AG04449 (cell line): ENCODE measurements at regions not wholly inside any gene's neighbourhood (a gene's known extent, or its start where the extent isn't known, plus 50 kb on each side); places are given as distances from the start of the nearest gene placed in this dataset.

Experiments used
- CTCF ChIA-PET: fragments of 350-600 bp; formaldehyde crosslinking; extraction: SDS; loops from one replicate; lab custom pipeline; 2021; ENCODE audit warnings: antibody characterized with exemption; lab: Yijun Ruan, JAX
- POLR2A ChIA-PET: fragments of 400-600, 350-600 bp; formaldehyde crosslinking; extraction: SDS; loops from one replicate; lab custom pipeline; 2020; ENCODE audit warnings: antibody characterized with exemption, inconsistent platforms; lab: Yijun Ruan, JAX
- DNase-seq: peaks from one replicate; pipeline ENCODE4 v3.0.0-alpha.2; 2010; ENCODE audit warnings: low read depth, low spot score
- H3K4me3 ChIP-seq: 2 replicates; pipeline ENCODE4 v1.5.1; 2011; ENCODE audit warnings: low read depth, mild to moderate bottlenecking, control low read depth, low read length
- CTCF ChIP-seq: IDR thresholded peaks from one replicate; pipeline ENCODE4 v1.5.1; 2011; ENCODE audit warnings: mild to moderate bottlenecking, moderate library complexity, low read length, control low read depth, inconsistent platforms; ENCODE audit not compliant: insufficient read depth; ENCODE audit errors: missing control alignments

DNA sequence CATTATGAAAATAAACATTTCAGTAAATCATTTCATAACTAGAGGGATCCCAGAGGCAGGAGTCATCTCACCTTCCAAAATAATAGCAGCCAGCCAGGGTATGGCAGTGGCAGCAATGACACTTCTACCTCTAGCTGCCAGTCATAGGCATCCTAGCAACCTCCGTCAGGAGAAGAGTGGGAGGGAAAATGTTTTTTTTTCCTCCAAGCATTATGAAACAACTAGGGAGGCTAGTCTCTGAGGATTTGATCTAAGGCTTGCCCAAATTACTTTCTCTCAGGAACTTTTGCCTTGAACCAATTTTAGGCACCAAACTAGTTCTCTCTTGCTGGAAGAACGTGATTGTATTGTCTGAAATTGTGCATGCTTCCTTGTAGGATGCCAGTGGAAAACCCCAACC is 208.7 kb upstream of the PREP start:
- H3K4me3 ChIP-seq: no peak overlapping the region
- POLR2A ChIA-PET: no interaction called here
- TF ChIP-seq CTCF: no peak
- CTCF ChIA-PET: interaction anchor here (1.2 kb wide), 1 partner anchor 11 kb away, joined by 3 read pairs; no protein-coding TSS in a partner anchor
- DNase-seq: no peak

- DNase-seq: no peak
- no peak for TF ChIP-seq CTCF
- ChIA-PET POLR2A (no interaction called here), CTCF (no interaction called here)
- no peak overlapping the region for H3K4me3 ChIP-seq
Measured at GRCh38 chr6:105609375-105609991, 206.6 kb upstream of the PREP start.

DNA sequence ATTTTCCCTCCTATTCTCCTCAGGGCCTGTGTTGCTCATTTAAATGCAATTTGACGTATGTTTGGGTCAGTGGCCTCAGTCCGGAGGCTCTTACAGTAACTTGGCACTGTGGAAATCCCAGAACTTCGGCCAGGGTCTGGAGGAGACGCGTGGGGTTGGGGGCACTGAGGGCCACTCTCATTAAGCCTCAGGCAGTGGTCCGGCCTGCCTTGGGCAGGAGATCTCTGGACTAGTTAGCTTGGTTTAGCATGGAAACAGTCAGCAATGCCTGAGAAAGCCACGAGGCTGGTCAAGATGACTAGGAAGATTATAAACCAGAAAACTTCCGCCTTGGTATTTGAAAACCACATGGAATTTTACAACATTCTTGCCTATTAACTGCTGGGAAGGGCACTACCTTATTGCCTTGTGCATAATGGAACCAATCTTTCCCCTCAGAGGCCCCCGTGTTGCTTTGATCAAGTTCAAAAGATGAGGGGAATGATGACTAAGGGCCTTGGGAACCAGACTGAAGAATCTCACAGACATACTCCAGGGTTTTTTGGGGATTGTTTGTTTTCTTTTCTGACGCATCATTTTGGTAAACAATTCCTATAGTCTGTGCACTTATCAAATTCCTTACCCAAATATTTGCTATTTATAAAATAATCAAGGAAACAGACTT is 206.0 kb upstream of the PREP start:
- no peak overlapping the region for H3K4me3 ChIP-seq
- POLR2A ChIA-PET: no interaction called here
- DNase-seq: peak; percentile 94
- TF ChIP-seq CTCF: no peak
- CTCF ChIA-PET: interaction anchor here (1.1 kb wide), 1 partner anchor 10 kb away, joined by 7 read pairs; no protein-coding TSS in a partner anchor

- DNase-seq: no peak
- no peak overlapping the region for H3K4me3 ChIP-seq
- no peak for TF ChIP-seq CTCF
- CTCF ChIA-PET: interaction anchor here (1.1 kb wide), 1 partner anchor 9 kb away, joined by 7 read pairs; no protein-coding TSS in a partner anchor
- POLR2A ChIA-PET: no interaction called here
Measured at GRCh38 chr6:105607636-105608621, 205.0 kb upstream of the PREP start.

DNA sequence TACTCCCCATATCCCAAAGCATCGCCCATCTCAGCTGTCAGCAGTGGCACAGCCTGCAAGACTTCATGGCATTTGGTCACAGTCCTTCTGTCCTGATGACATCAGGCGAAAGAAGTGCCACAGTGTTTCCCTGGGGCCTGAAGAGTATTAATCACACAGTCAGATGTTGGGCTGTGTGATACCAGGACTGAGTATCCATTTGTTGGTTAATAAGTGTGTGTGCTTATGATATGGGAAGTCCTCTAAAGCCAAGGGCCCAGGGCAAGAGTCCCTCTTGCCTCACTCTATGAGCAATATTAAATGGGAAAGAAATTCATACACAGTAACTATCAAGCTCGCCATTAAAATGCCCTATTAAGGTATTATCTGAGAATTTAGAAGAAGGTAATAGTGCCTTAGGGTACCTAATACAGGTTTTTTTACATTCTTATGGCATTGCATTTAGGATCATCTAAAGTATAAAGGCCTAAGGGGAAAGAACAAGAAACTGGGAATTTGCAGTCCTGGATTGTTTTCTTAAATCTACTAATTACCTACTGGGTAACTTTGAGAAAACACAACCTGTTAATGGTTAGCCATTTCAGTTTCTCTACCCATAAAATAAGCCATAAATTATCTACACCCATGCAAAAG is 204.1 kb upstream of the PREP start:
- CTCF ChIA-PET: no interaction called here

More for the DNA sequence above, 204.1 kb upstream of the PREP start:
- POLR2A ChIA-PET: no interaction called here
- no peak overlapping the region for H3K4me3 ChIP-seq
- TF ChIP-seq CTCF: no peak
- no peak for DNase-seq
